KMS-11 (cell line): ENCODE measurements at regions not wholly inside any gene's neighbourhood (a gene's known extent, or its start where the extent isn't known, plus 50 kb on each side); places are given as distances from the start of the nearest gene placed in this dataset.

Experiments
- H2AFZ ChIP-seq: fragments of 200-600 bp; sonication (generic); 2 replicates; pipeline ENCODE4 v1.6.1; 2016; ENCODE audit warnings: antibody characterized with exemption, mixed run types, low read depth
- H3K27ac ChIP-seq: fragments of 200-600 bp; sonication (generic); 2 replicates; pipeline ENCODE4 v1.6.1; 2016; ENCODE audit warnings: mild to moderate bottlenecking, mixed run types
- H3K27me3 ChIP-seq: fragments of 200-600 bp; sonication (generic); 2 replicates; pipeline ENCODE4 v1.6.1; 2017; ENCODE audit warnings: mild to moderate bottlenecking, low read depth, mixed run types, moderate library complexity; ENCODE audit not compliant: insufficient read depth
- H3K36me3 ChIP-seq: fragments of 200-600 bp; sonication (generic); 2 replicates; pipeline ENCODE4 v1.6.1; 2017; ENCODE audit warnings: mild to moderate bottlenecking, mixed run types; ENCODE audit not compliant: insufficient read depth
- H3K4me1 ChIP-seq: fragments of 200-600 bp; sonication (generic); 2 replicates; pipeline ENCODE4 v1.6.1; 2016; ENCODE audit warnings: mild to moderate bottlenecking, low read depth, mixed run types; ENCODE audit not compliant: poor library complexity, severe bottlenecking
- H3K4me2 ChIP-seq: fragments of 200-600 bp; sonication (generic); 2 replicates; pipeline ENCODE4 v1.7.0; 2016; ENCODE audit warnings: mild to moderate bottlenecking, mixed run types
- H3K4me3 ChIP-seq: fragments of 200-600 bp; sonication (generic); IDR thresholded peaks from 2 replicates; pipeline ENCODE4 v1.6.1; 2017; ENCODE audit warnings: low read depth, low read length, mixed read lengths; ENCODE audit not compliant: insufficient read depth
- H3K79me2 ChIP-seq: fragments of 200-600 bp; sonication (generic); 2 replicates; pipeline ENCODE4 v1.6.1; 2016; ENCODE audit warnings: low read depth, mixed run types; ENCODE audit not compliant: insufficient read depth
- H3K9ac ChIP-seq: fragments of 200-600 bp; sonication (generic); 2 replicates; pipeline ENCODE4 v1.6.1; 2016; ENCODE audit warnings: mild to moderate bottlenecking, mixed run types
- H4K20me1 ChIP-seq: fragments of 200-600 bp; sonication (generic); 2 replicates; pipeline ENCODE4 v1.6.1; 2016; ENCODE audit warnings: mild to moderate bottlenecking, mixed run types; ENCODE audit not compliant: insufficient read depth
- TF ChIP-seq, protein P1 (sequence below): fragments of 200-600 bp; sonication (generic); conservative IDR thresholded peaks from 2 replicates; pipeline ENCODE4 v1.6.1; 2017; ENCODE audit warnings: low read depth, mild to moderate bottlenecking, antibody characterized with exemption, low read length, moderate library complexity, mixed read lengths

DNA sequence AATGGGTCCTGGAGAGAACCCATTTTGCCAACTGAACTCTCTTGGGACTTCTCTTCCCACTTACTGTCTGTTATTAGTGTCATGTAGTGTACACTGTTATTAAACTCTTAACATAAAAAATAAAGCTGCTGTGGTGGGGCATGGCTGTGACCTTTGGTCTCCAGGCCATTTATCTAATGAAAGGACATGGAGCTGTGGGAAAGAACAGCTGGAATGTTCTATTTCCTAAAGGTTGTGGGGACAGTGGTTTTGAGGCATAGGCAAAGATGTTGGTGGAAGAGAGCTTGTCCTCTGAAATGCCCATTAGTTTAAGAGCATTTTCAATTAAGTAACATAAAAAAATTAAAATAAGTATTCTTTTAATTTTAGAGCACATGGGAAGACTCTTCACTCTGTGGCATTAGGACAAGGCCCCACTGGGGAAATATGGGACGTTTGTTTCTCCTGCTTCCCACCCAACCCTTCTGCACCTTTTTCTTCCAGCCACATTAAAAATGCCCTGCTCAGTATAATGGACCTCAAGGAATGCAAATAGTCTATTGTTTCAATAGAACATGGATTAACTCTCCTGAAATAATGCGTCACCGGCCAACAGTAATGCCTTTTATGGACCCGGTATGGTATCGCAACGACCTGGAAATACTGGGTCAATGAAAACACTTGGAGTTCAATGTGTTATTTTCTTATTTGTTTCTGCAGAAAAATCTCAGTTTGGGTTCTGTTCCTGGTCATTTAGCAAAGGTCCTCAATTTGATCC, 149.6 kb downstream of the BUB3 start:
- Histone ChIP-seq H3K27me3 (no peaks in the 10 kb centered on the region), H3K4me2 (no peak overlapping the region), H2AFZ (no peak overlapping the region), H3K79me2 (no peaks in the 10 kb centered on the region), H3K9ac (no peak overlapping the region), H3K4me1 (peaks cover 8% of the 10 kb centered on the region), H3K27ac (no peak overlapping the region), H3K4me3 (no peak overlapping the region), H3K36me3 (no peaks in the 10 kb centered on the region), H4K20me1 (no peaks in the 10 kb centered on the region)
- TF ChIP-seq, protein P1, sequence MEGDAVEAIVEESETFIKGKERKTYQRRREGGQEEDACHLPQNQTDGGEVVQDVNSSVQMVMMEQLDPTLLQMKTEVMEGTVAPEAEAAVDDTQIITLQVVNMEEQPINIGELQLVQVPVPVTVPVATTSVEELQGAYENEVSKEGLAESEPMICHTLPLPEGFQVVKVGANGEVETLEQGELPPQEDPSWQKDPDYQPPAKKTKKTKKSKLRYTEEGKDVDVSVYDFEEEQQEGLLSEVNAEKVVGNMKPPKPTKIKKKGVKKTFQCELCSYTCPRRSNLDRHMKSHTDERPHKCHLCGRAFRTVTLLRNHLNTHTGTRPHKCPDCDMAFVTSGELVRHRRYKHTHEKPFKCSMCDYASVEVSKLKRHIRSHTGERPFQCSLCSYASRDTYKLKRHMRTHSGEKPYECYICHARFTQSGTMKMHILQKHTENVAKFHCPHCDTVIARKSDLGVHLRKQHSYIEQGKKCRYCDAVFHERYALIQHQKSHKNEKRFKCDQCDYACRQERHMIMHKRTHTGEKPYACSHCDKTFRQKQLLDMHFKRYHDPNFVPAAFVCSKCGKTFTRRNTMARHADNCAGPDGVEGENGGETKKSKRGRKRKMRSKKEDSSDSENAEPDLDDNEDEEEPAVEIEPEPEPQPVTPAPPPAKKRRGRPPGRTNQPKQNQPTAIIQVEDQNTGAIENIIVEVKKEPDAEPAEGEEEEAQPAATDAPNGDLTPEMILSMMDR = no peak

DNA sequence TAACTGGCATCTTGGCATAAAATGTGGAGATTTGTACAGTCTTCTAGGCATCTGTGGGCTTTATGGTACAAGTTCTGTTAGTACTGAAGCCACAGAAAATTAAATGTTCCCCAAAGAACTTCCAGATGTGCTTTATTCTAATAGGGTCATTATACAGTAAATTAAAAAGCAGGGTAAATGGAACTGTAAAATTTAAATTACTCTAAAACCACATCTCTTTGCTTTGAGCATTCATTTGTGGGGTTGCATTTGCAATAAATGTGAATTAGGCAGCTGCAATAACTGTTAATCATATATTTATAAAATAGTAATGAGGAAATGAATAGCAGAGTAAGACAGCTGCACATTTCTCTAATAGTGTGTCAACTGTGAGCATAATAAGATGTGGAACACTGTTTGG, 151.5 kb downstream of the BUB3 start:
- Histone ChIP-seq H3K9ac (no peak overlapping the region), H3K79me2 (no peaks in the 10 kb centered on the region), H3K4me1 (peaks cover 8% of the 10 kb centered on the region), H2AFZ (no peak overlapping the region), H3K4me3 (no peak overlapping the region), H4K20me1 (no peaks in the 10 kb centered on the region), H3K36me3 (no peaks in the 10 kb centered on the region), H3K27me3 (no peaks in the 10 kb centered on the region), H3K4me2 (no peak overlapping the region), H3K27ac (no peak overlapping the region)
- TF ChIP-seq, protein P1 = no peak

DNA sequence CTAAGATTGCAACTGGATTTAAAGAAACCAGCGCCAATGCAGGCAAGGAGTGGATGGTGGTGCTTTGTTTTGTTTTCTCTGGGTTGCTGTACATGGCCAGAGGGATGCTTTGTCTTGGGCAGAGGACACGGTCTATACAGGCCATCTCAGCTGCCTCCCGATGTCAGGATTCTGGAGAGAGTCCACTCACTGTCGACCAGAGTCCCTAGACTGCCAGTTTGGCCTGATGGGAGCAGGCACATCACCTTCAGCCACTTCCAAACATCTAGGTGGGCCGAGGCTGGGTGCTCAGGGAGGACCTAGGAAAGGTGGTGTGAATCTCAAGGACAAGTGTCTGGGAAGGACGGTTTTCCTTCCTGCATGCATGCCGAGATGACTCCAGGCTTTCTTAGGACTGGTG, 152.1 kb downstream of the BUB3 start:
- H3K4me3 ChIP-seq = no peak overlapping the region
- TF ChIP-seq, protein P1 = no peak
- H3K9ac ChIP-seq = no peak overlapping the region
- H3K4me1 ChIP-seq = peaks cover 1% of the 10 kb centered on the region
- H2AFZ ChIP-seq = no peak overlapping the region
- no peak overlapping the region for H3K27ac ChIP-seq
- H3K27me3 ChIP-seq = no peaks in the 10 kb centered on the region
- no peaks in the 10 kb centered on the region for H4K20me1 ChIP-seq
- H3K4me2 ChIP-seq = no peak overlapping the region
- no peaks in the 10 kb centered on the region for H3K79me2 ChIP-seq
- H3K36me3 ChIP-seq = no peaks in the 10 kb centered on the region

DNA sequence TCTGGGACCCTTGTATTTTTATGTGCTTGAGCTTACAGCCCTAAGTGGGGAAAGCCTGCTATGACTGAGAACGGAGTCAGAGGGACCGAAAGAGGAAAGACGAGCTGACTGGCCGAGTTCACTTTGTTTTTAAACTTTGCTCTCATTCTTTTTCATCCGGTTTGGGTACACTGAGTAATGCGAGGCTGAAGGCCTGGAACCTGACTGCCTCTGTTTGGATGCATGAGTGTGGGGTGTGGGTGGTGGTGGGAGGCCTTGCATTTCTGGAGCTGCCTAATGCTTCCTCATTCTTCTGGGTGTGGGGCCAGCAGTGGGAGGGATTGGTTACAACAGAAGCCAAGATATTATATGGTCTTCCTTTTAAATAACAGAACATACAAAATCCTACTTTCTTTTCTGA, 155.5 kb downstream of the BUB3 start:
- TF ChIP-seq, protein P1 = no peak
- no peaks in the 10 kb centered on the region for H3K36me3 ChIP-seq
- H3K4me2 ChIP-seq = no peak overlapping the region
- H3K27ac ChIP-seq = no peak overlapping the region
- no peak overlapping the region for H2AFZ ChIP-seq
- no peaks in the 10 kb centered on the region for H3K79me2 ChIP-seq
- H4K20me1 ChIP-seq = no peaks in the 10 kb centered on the region
- no peaks in the 10 kb centered on the region for H3K4me1 ChIP-seq
- no peaks in the 10 kb centered on the region for H3K27me3 ChIP-seq
- H3K9ac ChIP-seq = no peak overlapping the region
- no peak overlapping the region for H3K4me3 ChIP-seq
